ENCODE measurements at regions not wholly inside any gene's neighbourhood (a gene's known extent, or its start where the extent isn't known, plus 50 kb on each side); places are given as distances from the start of the nearest gene placed in this dataset.

GRCh38 chr20:16205507-16205906 lies 367.7 kb downstream of the KIF16B start:
- H3K36me3 ChIP-seq (ENCODE audit: control insufficient read depth in 3 of 3, insufficient read depth in 3 of 3, low read length in 3 of 3) = no peaks in the 10 kb centered on the region
- no peaks in the 10 kb centered on the region for H3K9me3 ChIP-seq (ENCODE audit: control insufficient read depth in 3 of 3, low read length in 3 of 3)
- H3K27me3 ChIP-seq (ENCODE audit: control insufficient read depth in 3 of 3, insufficient read depth in 3 of 3, low read length in 3 of 3) = no peaks in the 10 kb centered on the region
- H3K9ac ChIP-seq (ENCODE audit: low read depth in 1 of 3, low read length in 3 of 3) = no peak overlapping the region
- H3K4me1 ChIP-seq (ENCODE audit: control insufficient read depth in 3 of 3, insufficient read depth in 3 of 3, low read length in 3 of 3) = no peaks in the 10 kb centered on the region
- H3K4me3 ChIP-seq (ENCODE audit: low read length in 3 of 3) = no peak overlapping the region
- H3K27ac ChIP-seq (ENCODE audit: low read depth, low read length) = no peak overlapping the region

DNA sequence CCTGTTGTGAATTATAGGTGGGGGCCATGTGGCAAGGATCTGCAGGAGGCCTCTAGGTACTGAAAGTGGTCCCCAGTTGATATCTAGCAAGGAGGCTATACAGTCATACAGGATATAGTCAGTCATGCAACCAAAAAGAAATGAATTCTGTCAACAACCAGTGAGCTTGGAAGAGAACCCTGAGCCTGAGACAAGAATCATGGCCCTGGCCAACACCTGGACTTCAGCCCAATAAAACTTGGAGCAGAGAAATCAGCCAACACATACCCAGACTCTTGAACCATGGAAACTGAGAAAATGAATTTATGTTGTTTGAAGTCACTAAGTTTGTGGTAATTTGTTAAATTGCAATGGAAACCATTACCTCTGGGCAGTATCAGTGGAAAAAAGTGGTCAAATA lies 370.2 kb downstream of the KIF16B start:
- Histone ChIP-seq H3K9me3 (ENCODE audit: control insufficient read depth in 3 of 3, low read length in 3 of 3) (no peaks in the 10 kb centered on the region), H3K27me3 (ENCODE audit: control insufficient read depth in 3 of 3, insufficient read depth in 3 of 3, low read length in 3 of 3) (no peaks in the 10 kb centered on the region), H3K4me3 (ENCODE audit: low read length in 3 of 3) (no peak overlapping the region), H3K9ac (ENCODE audit: low read depth in 1 of 3, low read length in 3 of 3) (no peak overlapping the region), H3K36me3 (ENCODE audit: control insufficient read depth in 3 of 3, insufficient read depth in 3 of 3, low read length in 3 of 3) (no peaks in the 10 kb centered on the region), H3K27ac (ENCODE audit: low read depth, low read length) (no peak overlapping the region), H3K4me1 (ENCODE audit: control insufficient read depth in 3 of 3, insufficient read depth in 3 of 3, low read length in 3 of 3) (no peaks in the 10 kb centered on the region)

GRCh38 chr20:16201191-16201590 lies 372.1 kb downstream of the KIF16B start:
- H3K27me3 ChIP-seq (ENCODE audit: control insufficient read depth in 3 of 3, insufficient read depth in 3 of 3, low read length in 3 of 3) = no peaks in the 10 kb centered on the region
- no peaks in the 10 kb centered on the region for H3K36me3 ChIP-seq (ENCODE audit: control insufficient read depth in 3 of 3, insufficient read depth in 3 of 3, low read length in 3 of 3)
- H3K27ac ChIP-seq (ENCODE audit: low read depth, low read length) = no peak overlapping the region

GRCh38 chr20:16197696-16198095 lies 375.6 kb downstream of the KIF16B start:
- Histone ChIP-seq H3K4me1 (ENCODE audit: control insufficient read depth in 3 of 3, insufficient read depth in 3 of 3, low read length in 3 of 3) (no peaks in the 10 kb centered on the region), H3K27me3 (ENCODE audit: control insufficient read depth in 3 of 3, insufficient read depth in 3 of 3, low read length in 3 of 3) (no peaks in the 10 kb centered on the region), H3K4me3 (ENCODE audit: low read length in 3 of 3) (no peak overlapping the region), H3K9ac (ENCODE audit: low read depth in 1 of 3, low read length in 3 of 3) (no peak overlapping the region), H3K27ac (ENCODE audit: low read depth, low read length) (no peak overlapping the region), H3K9me3 (ENCODE audit: control insufficient read depth in 3 of 3, low read length in 3 of 3) (no peaks in the 10 kb centered on the region), H3K36me3 (ENCODE audit: control insufficient read depth in 3 of 3, insufficient read depth in 3 of 3, low read length in 3 of 3) (no peaks in the 10 kb centered on the region)

More at GRCh38 chr20:16201191-16201590, 372.1 kb downstream of the KIF16B start:
- H3K9ac ChIP-seq (ENCODE audit: low read depth in 1 of 3, low read length in 3 of 3) = no peak overlapping the region
- H3K4me1 ChIP-seq (ENCODE audit: control insufficient read depth in 3 of 3, insufficient read depth in 3 of 3, low read length in 3 of 3) = no peaks in the 10 kb centered on the region
- H3K9me3 ChIP-seq (ENCODE audit: control insufficient read depth in 3 of 3, low read length in 3 of 3) = no peaks in the 10 kb centered on the region
- no peak overlapping the region for H3K4me3 ChIP-seq (ENCODE audit: low read length in 3 of 3)

DNA sequence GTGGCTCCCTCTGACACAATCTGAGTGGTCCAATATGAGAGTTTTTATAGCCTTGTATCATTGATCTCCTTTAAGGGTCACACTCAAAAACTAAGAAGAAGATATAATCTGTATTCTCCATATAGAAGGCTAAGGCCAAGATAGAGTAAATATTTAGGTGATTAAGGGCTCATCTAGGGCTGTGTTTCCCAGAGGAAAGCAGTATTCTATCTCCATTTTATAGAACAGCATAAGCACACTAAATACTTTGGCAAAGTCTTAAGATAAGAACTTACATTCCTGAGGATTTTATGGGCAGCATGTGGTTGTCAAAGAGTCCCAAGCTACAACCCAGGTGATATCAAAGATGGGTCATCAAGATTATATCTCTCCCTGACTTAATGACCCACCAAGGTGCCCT lies 377.6 kb downstream of the KIF16B start:
- Histone ChIP-seq H3K27me3 (ENCODE audit: control insufficient read depth in 3 of 3, insufficient read depth in 3 of 3, low read length in 3 of 3) (no peaks in the 10 kb centered on the region), H3K9ac (ENCODE audit: low read depth in 1 of 3, low read length in 3 of 3) (no peak overlapping the region), H3K27ac (ENCODE audit: low read depth, low read length) (no peak overlapping the region), H3K4me3 (ENCODE audit: low read length in 3 of 3) (no peak overlapping the region), H3K4me1 (ENCODE audit: control insufficient read depth in 3 of 3, insufficient read depth in 3 of 3, low read length in 3 of 3) (no peaks in the 10 kb centered on the region), H3K9me3 (ENCODE audit: control insufficient read depth in 3 of 3, low read length in 3 of 3) (no peaks in the 10 kb centered on the region), H3K36me3 (ENCODE audit: control insufficient read depth in 3 of 3, insufficient read depth in 3 of 3, low read length in 3 of 3) (no peaks in the 10 kb centered on the region)

DNA sequence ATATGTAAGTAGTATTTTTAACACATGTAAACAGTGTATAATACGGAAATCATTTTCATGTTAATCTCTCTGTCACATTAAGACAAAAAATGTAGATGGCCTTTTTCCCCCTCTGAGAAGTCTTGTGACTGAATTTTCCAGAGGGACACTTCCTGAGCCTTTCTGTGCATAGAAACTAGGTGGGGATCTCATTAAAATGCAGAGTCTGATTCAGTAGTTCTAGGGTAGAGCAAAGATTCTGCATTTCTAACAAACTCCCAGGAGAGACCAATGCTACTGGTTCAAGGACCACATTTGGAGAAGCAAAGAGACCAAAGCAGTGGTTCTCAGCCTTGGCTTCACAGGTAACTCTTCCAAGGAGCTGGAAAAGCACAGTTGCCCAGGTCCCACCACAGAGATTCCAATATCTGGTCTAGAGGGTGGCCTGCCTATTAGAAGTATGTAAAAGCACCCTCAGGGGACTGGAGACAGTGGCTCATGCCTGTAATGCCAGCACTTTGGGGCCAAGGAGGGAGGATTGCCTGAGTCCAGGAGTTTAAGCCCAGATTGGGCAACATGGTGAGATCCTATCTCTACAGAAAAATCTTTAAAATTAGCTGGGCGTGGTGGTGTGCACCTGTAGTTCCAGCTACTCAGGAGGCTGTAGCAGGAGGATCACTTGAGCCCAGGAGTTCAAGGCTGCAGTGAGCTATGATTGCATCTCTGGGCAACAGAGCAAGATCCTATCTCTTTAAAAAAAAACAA lies 378.5 kb downstream of the KIF16B start:
- Histone ChIP-seq H3K4me1 (ENCODE audit: control insufficient read depth in 3 of 3, insufficient read depth in 3 of 3, low read length in 3 of 3) (no peaks in the 10 kb centered on the region), H3K27me3 (ENCODE audit: control insufficient read depth in 3 of 3, insufficient read depth in 3 of 3, low read length in 3 of 3) (no peaks in the 10 kb centered on the region), H3K4me3 (ENCODE audit: low read length in 3 of 3) (no peak overlapping the region), H3K9me3 (ENCODE audit: control insufficient read depth in 3 of 3, low read length in 3 of 3) (no peaks in the 10 kb centered on the region), H3K27ac (ENCODE audit: low read depth, low read length) (no peak overlapping the region), H3K36me3 (ENCODE audit: control insufficient read depth in 3 of 3, insufficient read depth in 3 of 3, low read length in 3 of 3) (no peaks in the 10 kb centered on the region), H3K9ac (ENCODE audit: low read depth in 1 of 3, low read length in 3 of 3) (no peak overlapping the region)

GRCh38 chr20:16191496-16191895 lies 381.8 kb downstream of the KIF16B start:
- H3K4me1 ChIP-seq (ENCODE audit: control insufficient read depth in 3 of 3, insufficient read depth in 3 of 3, low read length in 3 of 3) = no peaks in the 10 kb centered on the region
- peaks cover 0 to 3% (median 0%) of the 10 kb centered on the region in 3 donors for H3K9me3 ChIP-seq (ENCODE audit: control insufficient read depth in 3 of 3, low read length in 3 of 3)
- no peak overlapping the region for H3K4me3 ChIP-seq (ENCODE audit: low read length in 3 of 3)
- no peak overlapping the region for H3K27ac ChIP-seq (ENCODE audit: low read depth, low read length)
- H3K36me3 ChIP-seq (ENCODE audit: control insufficient read depth in 3 of 3, insufficient read depth in 3 of 3, low read length in 3 of 3) = no peaks in the 10 kb centered on the region
- H3K9ac ChIP-seq (ENCODE audit: low read depth in 1 of 3, low read length in 3 of 3) = no peak overlapping the region
- H3K27me3 ChIP-seq (ENCODE audit: control insufficient read depth in 3 of 3, insufficient read depth in 3 of 3, low read length in 3 of 3) = no peaks in the 10 kb centered on the region

DNA sequence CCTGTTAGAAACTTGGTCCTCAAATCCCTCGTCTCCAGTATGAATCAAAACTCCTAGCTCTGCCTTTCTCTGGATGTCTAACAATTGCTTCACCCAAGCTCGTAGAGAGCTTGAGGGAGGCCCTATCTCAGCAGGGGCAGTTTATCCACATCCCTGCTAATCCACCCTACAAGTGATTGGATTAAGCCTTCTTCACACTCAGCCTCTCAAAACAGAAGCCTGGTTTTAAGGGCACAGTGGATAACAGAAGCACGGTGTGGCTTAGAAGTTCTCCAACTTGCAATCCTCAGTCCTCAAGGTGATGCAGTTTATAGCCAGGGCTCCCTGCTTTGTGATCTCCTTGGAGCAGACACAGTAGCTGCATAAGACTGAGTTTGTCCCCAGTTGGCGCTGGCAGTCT lies 383.9 kb downstream of the KIF16B start:
- Histone ChIP-seq H3K27me3 (ENCODE audit: control insufficient read depth in 3 of 3, insufficient read depth in 3 of 3, low read length in 3 of 3) (no peaks in the 10 kb centered on the region), H3K9me3 (ENCODE audit: control insufficient read depth in 3 of 3, low read length in 3 of 3) (peaks cover 0 to 3% (median 0%) of the 10 kb centered on the region in 3 donors), H3K4me3 (ENCODE audit: low read length in 3 of 3) (no peak overlapping the region), H3K27ac (ENCODE audit: low read depth, low read length) (no peak overlapping the region), H3K36me3 (ENCODE audit: control insufficient read depth in 3 of 3, insufficient read depth in 3 of 3, low read length in 3 of 3) (no peaks in the 10 kb centered on the region), H3K4me1 (ENCODE audit: control insufficient read depth in 3 of 3, insufficient read depth in 3 of 3, low read length in 3 of 3) (no peaks in the 10 kb centered on the region), H3K9ac (ENCODE audit: low read depth in 1 of 3, low read length in 3 of 3) (no peak overlapping the region)

GRCh38 chr20:16187956-16188616 lies 385.2 kb downstream of the KIF16B start:
- no peaks in the 10 kb centered on the region for H3K4me1 ChIP-seq (ENCODE audit: control insufficient read depth in 3 of 3, insufficient read depth in 3 of 3, low read length in 3 of 3)
- no peaks in the 10 kb centered on the region for H3K27me3 ChIP-seq (ENCODE audit: control insufficient read depth in 3 of 3, insufficient read depth in 3 of 3, low read length in 3 of 3)
- peaks cover 0 to 3% (median 0%) of the 10 kb centered on the region in 3 donors for H3K9me3 ChIP-seq (ENCODE audit: control insufficient read depth in 3 of 3, low read length in 3 of 3)
- no peak overlapping the region for H3K9ac ChIP-seq (ENCODE audit: low read depth in 1 of 3, low read length in 3 of 3)
- H3K27ac ChIP-seq (ENCODE audit: low read depth, low read length) = no peak overlapping the region
- H3K36me3 ChIP-seq (ENCODE audit: control insufficient read depth in 3 of 3, insufficient read depth in 3 of 3, low read length in 3 of 3) = no peaks in the 10 kb centered on the region
- H3K4me3 ChIP-seq (ENCODE audit: low read length in 3 of 3) = no peak overlapping the region

DNA sequence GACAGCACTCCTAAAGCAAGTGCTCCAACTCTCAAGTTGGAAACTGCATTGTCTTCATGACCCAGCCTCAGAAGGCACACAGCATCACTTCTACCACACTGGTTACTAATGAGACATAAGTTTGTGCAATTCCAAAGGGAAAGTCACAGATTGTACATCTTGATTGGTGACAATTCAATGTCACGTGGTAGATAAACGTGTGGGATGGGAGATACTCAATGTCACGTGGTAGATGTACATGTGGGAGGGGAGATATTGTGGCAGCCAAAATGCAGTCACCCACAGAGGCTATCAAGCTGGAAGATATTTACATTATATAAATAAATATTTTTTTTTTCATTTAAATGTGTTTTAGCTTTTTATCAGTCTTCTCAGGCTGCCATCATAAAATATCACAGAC lies 393.3 kb downstream of the KIF16B start:
- no peaks in the 10 kb centered on the region for H3K36me3 ChIP-seq (ENCODE audit: control insufficient read depth in 3 of 3, insufficient read depth in 3 of 3, low read length in 3 of 3)

More for the DNA sequence above, 393.3 kb downstream of the KIF16B start:
- H3K4me1 ChIP-seq (ENCODE audit: control insufficient read depth in 3 of 3, insufficient read depth in 3 of 3, low read length in 3 of 3) = no peaks in the 10 kb centered on the region
- H3K9ac ChIP-seq (ENCODE audit: low read depth in 1 of 3, low read length in 3 of 3) = no peak overlapping the region
- no peaks in the 10 kb centered on the region for H3K27me3 ChIP-seq (ENCODE audit: control insufficient read depth in 3 of 3, insufficient read depth in 3 of 3, low read length in 3 of 3)
- no peak overlapping the region for H3K27ac ChIP-seq (ENCODE audit: low read depth, low read length)
- peaks cover 0 to 5% (median 0%) of the 10 kb centered on the region in 3 donors for H3K9me3 ChIP-seq (ENCODE audit: control insufficient read depth in 3 of 3, low read length in 3 of 3)
- peak overlapping the region in 1 of 3 donors; percentile 14 for H3K4me3 ChIP-seq (ENCODE audit: low read length in 3 of 3)
